H1 (cell line): ENCODE measurements at regions not wholly inside any gene's neighbourhood (a gene's known extent, or its start where the extent isn't known, plus 50 kb on each side); places are given as distances from the start of the nearest gene placed in this dataset.

ENCODE experiments used
- CTCF ChIA-PET: fragments of 300-600 bp; sonication (Branson Sonifier 250); formaldehyde crosslinking; loops from one replicate; lab custom pipeline; 2021; ENCODE audit not compliant: partially characterized antibody; lab: Charles Lee
- POLR2A ChIA-PET: fragments of 300-600 bp; sonication (Branson Sonifier 250); formaldehyde crosslinking; loops from one replicate; lab custom pipeline; 2021; ENCODE audit warnings: inconsistent platforms; ENCODE audit not compliant: partially characterized antibody; lab: Charles Lee
- DNase-seq, 2 experiments: peaks; one replicate each; pipeline versions ENCODE4 v3.0.0 to v3.0.0-alpha.2; 2010 to 2022; ENCODE audit warnings: low spot score in 2 of 2, low read depth in 1 of 2, mixed read lengths in 1 of 2
- FAIRE-seq: peaks from 2 replicates; lab custom pipeline; 2011; peaks lifted over from hg19 to GRCh38; lab: Jason Lieb, UNC
- H2AFZ ChIP-seq: 2 replicates; pipeline ENCODE4 v1.8.1; 2012; ENCODE audit warnings: low read length, inconsistent platforms
- H2AK5ac ChIP-seq: 2 replicates; pipeline ENCODE4 v1.6.1; 2013; ENCODE audit warnings: low read depth, low read length
- H2BK120ac ChIP-seq: replicated peaks from 2 replicates; pipeline ENCODE3; 2013; ENCODE audit warnings: low read depth, low read length, inconsistent platforms
- H2BK12ac ChIP-seq: 2 replicates; pipeline ENCODE4 v1.6.1; 2013; ENCODE audit warnings: low read depth, low read length
- H2BK15ac ChIP-seq: 2 replicates; pipeline ENCODE4 v1.6.1; 2013; ENCODE audit warnings: low read length
- H2BK20ac ChIP-seq: 2 replicates; pipeline ENCODE4 v1.6.1; 2013; ENCODE audit warnings: low read length
- H2BK5ac ChIP-seq: 2 replicates; pipeline ENCODE4 v1.6.1; 2013; ENCODE audit warnings: low read depth, low read length
- H3K14ac ChIP-seq: 2 replicates; pipeline ENCODE4 v1.6.1; 2013; ENCODE audit warnings: inconsistent platforms; ENCODE audit not compliant: insufficient read length
- H3K18ac ChIP-seq: 2 replicates; pipeline ENCODE4 v1.6.1; 2013; ENCODE audit warnings: low read length; ENCODE audit errors: extremely low read depth
- H3K23ac ChIP-seq: 2 replicates; pipeline ENCODE4 v1.6.1; 2013; ENCODE audit warnings: inconsistent platforms; ENCODE audit not compliant: insufficient read length
- H3K23me2 ChIP-seq: 2 replicates; pipeline ENCODE4 v1.6.1; 2013; ENCODE audit warnings: low read depth, low read length
- H3K27ac ChIP-seq: 2 replicates; pipeline ENCODE4 v1.6.1; 2011; ENCODE audit warnings: low read depth, low read length, inconsistent platforms
- H3K27me3 ChIP-seq, 4 experiments: replicated peaks in 1 of 4; 1 replicate in 1 of 4; 2 replicates in 3 of 4; pipeline versions ENCODE4 v1.6.1 to v1.8.1; 2011 to 2013; ENCODE audit warnings: low read length in 3 of 4, mild to moderate bottlenecking in 3 of 4, inconsistent platforms in 2 of 4, mixed read lengths in 2 of 4, moderate library complexity in 1 of 4; ENCODE audit not compliant: control insufficient read depth in 3 of 4, insufficient read depth in 3 of 4; ENCODE audit errors: extremely low read depth in 1 of 4
- H3K36me3 ChIP-seq, 4 experiments: 2 replicates each; pipeline versions ENCODE4 v1.6.1 to v1.8.1; 2011 to 2013; ENCODE audit warnings: mild to moderate bottlenecking in 4 of 4, low read length in 3 of 4, moderate library complexity in 2 of 4, control low read depth in 1 of 4, inconsistent platforms in 1 of 4; ENCODE audit not compliant: insufficient read depth in 4 of 4, control insufficient read depth in 2 of 4
- H3K4ac ChIP-seq: replicated peaks from 2 replicates; pipeline ENCODE3; 2013; ENCODE audit warnings: low read length, low read depth, mixed read lengths, inconsistent platforms; ENCODE audit not compliant: insufficient read length
- H3K4me1 ChIP-seq, 4 experiments: replicated peaks in 1 of 4; 1 replicate in 1 of 4; 2 replicates in 3 of 4; pipeline versions ENCODE4 v1.6.1 to v1.8.1; 2011 to 2013; ENCODE audit warnings: low read length in 3 of 4, inconsistent platforms in 2 of 4, mixed read lengths in 1 of 4; ENCODE audit not compliant: insufficient read depth in 4 of 4, control insufficient read depth in 3 of 4
- H3K4me2 ChIP-seq, 2 experiments: 2 replicates each; pipeline versions ENCODE4 v1.6.1 to v1.8.1; 2011 to 2013; ENCODE audit warnings: low read depth in 2 of 2, low read length in 2 of 2, control low read depth in 1 of 2, inconsistent platforms in 1 of 2, mild to moderate bottlenecking in 1 of 2; ENCODE audit not compliant: insufficient read depth in 1 of 2
- H3K4me3 ChIP-seq, 4 experiments: fragments of 200-600, 300-600 bp in 1 of 4; sonication (generic), shearing (Covaris generic), sonication (Bioruptor Twin) in 1 of 4; 2 replicates each; pipeline versions ENCODE4 v1.5.1 to v1.8.1; 2011 to 2016; ENCODE audit warnings: low read length in 4 of 4, low read depth in 3 of 4, control low read depth in 2 of 4, inconsistent platforms in 2 of 4, mild to moderate bottlenecking in 2 of 4, mixed read lengths in 1 of 4, moderate library complexity in 1 of 4; ENCODE audit not compliant: insufficient read depth in 2 of 4; ENCODE audit errors: extremely low read depth in 1 of 4
- H3K56ac ChIP-seq: replicated peaks from 2 replicates; pipeline ENCODE3; 2013; ENCODE audit warnings: low read depth, mild to moderate bottlenecking, mixed read lengths, low read length, inconsistent platforms; ENCODE audit not compliant: insufficient read length
- H3K79me1 ChIP-seq: 2 replicates; pipeline ENCODE4 v1.6.1; 2013; ENCODE audit warnings: low read depth, low read length, control low read depth
- H3K79me2 ChIP-seq, 2 experiments: 2 replicates each; pipeline versions ENCODE4 v1.6.1 to v1.8.1; 2012 to 2013; ENCODE audit warnings: low read length in 2 of 2, mild to moderate bottlenecking in 2 of 2, inconsistent platforms in 1 of 2; ENCODE audit not compliant: insufficient read depth in 2 of 2, control insufficient read depth in 1 of 2
- H3K9ac ChIP-seq, 4 experiments: replicated peaks in 1 of 4; 1 replicate in 1 of 4; 2 replicates in 3 of 4; pipeline versions ENCODE4 v1.6.1 to v1.8.1; 2011 to 2013; ENCODE audit warnings: low read depth in 3 of 4, low read length in 3 of 4, control low read depth in 2 of 4, mild to moderate bottlenecking in 2 of 4, moderate library complexity in 2 of 4, inconsistent platforms in 1 of 4; ENCODE audit errors: extremely low read depth in 1 of 4
- H3K9me3 ChIP-seq, 2 experiments: 2 replicates each; pipeline versions ENCODE4 v1.6.1 to v1.8.1; 2012 to 2013; ENCODE audit warnings: mild to moderate bottlenecking in 2 of 2, moderate library complexity in 2 of 2, control low read depth in 1 of 2, inconsistent platforms in 1 of 2, low read depth in 1 of 2, low read length in 1 of 2, mixed read lengths in 1 of 2; ENCODE audit not compliant: insufficient read depth in 2 of 2
- H4K20me1 ChIP-seq, 2 experiments: replicated peaks in 1 of 2; 2 replicates each; pipeline versions ENCODE3 to v1.8.1; 2011 to 2013; ENCODE audit warnings: inconsistent platforms in 2 of 2, low read length in 2 of 2, mild to moderate bottlenecking in 1 of 2; ENCODE audit not compliant: insufficient read depth in 2 of 2, control insufficient read depth in 1 of 2
- H4K5ac ChIP-seq: 2 replicates; pipeline ENCODE4 v1.6.1; 2013; ENCODE audit warnings: low read length, low read depth, mixed read lengths, inconsistent platforms; ENCODE audit not compliant: insufficient read length
- H4K8ac ChIP-seq: 2 replicates; pipeline ENCODE4 v1.8.0; 2013; ENCODE audit warnings: mild to moderate bottlenecking, moderate library complexity, low read length, inconsistent platforms; ENCODE audit not compliant: insufficient read depth; ENCODE audit errors: extremely low read depth
- H4K91ac ChIP-seq: replicated peaks from 2 replicates; pipeline ENCODE3; 2013; ENCODE audit warnings: low read length, mixed read lengths, inconsistent platforms; ENCODE audit not compliant: insufficient read length
- PHF8 ChIP-seq: fragments of 200-600 bp; sonication (generic); conservative IDR thresholded peaks from 2 replicates; pipeline ENCODE4 v1.7.1; 2012; ENCODE audit warnings: low read depth, mild to moderate bottlenecking, inconsistent platforms, low read length, moderate library complexity
- POLR2A ChIP-seq, 2 experiments: IDR thresholded peaks; 1 replicate in 1 of 2; 2 replicates in 1 of 2; pipeline ENCODE4 v1.6.1; 2011; ENCODE audit warnings: low read depth in 2 of 2, low read length in 2 of 2, mild to moderate bottlenecking in 2 of 2; ENCODE audit errors: control extremely low read depth in 1 of 2
- POLR2AphosphoS5 ChIP-seq: IDR thresholded peaks from 2 replicates; pipeline ENCODE4 v1.6.1; 2011; ENCODE audit warnings: low read depth, low read length
- RFX5 ChIP-seq: IDR thresholded peaks from 2 replicates; pipeline ENCODE4 v1.6.1; 2011; ENCODE audit warnings: low read depth, low read length, improper control_type of control experiment, borderline replicate concordance
- SP1 ChIP-seq: IDR thresholded peaks from 2 replicates; pipeline ENCODE4 v1.6.1; 2011; ENCODE audit warnings: low read depth, low read length
- TAF1 ChIP-seq: IDR thresholded peaks from 2 replicates; pipeline ENCODE4 v1.6.1; 2011; ENCODE audit warnings: mild to moderate bottlenecking, low read depth, low read length
- TCF12 ChIP-seq: IDR thresholded peaks from 2 replicates; pipeline ENCODE4 v1.6.1; 2011; ENCODE audit warnings: low read depth, mild to moderate bottlenecking, low read length
- WGBS, 2 experiments: shearing (Covaris generic) in 1 of 2; methylation state at CpG; one replicate each; pipeline versions ENCODE4 v1.1.6 to v1.1.7; 2013 to 2015; ENCODE audit warnings: low lambda C conversion rate in 2 of 2, mixed read lengths in 2 of 2, inconsistent platforms in 1 of 2, low coverage in 1 of 2, missing lambda C conversion rate in 1 of 2; ENCODE audit not compliant: insufficient replicate concordance in 2 of 2, insufficient coverage in 1 of 2, insufficient read length in 1 of 2; ENCODE audit errors: extremely low coverage in 1 of 2, missing lambda C conversion rate in 1 of 2; 5-methylcytosine and 5-hydroxymethylcytosine counted together

DNA sequence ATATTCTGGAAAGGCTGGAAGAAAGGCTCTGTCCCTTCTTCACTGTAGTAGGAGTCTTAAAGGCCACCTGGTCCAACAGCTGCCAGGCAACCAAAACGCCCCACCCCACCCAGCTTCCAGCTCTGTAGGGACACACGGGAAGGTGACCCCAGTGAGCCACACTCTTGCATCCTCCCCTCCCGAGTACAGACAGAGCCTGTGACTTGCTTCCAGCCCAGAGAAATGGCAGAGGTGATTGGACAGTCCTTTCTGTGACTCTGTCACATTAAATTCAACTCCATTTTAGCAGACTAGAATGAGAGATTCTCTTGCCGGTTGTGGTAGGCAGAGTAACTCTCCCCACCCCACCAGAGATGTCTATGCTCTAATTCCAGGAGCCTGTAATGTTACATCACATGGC is 226.2 kb upstream of the ARID1B start:
- H3K9ac ChIP-seq: no peak overlapping the region
- no peak overlapping the region for H3K4ac ChIP-seq
- H2BK20ac ChIP-seq: no peak overlapping the region
- H2BK5ac ChIP-seq: no peak overlapping the region
- H3K79me1 ChIP-seq: no peaks in the 10 kb centered on the region
- H2BK12ac ChIP-seq: no peak overlapping the region
- WGBS, 2 experiments: 84% methylated on average over 4 of the region's 4 CpGs; no CpG with 5 or more reads in 1 of the 2 experiments
- H3K79me2 ChIP-seq: no peaks in the 10 kb centered on the region
- TF ChIP-seq POLR2A (IDR thresholded peaks at IDR 0.05; ENCODE audit: control extremely low read depth in 1 of 2, low read depth in 2 of 2, low read length in 2 of 2) (no peak), SP1 (no peak), PHF8 (no peak), TAF1 (no peak), TCF12 (no peak), RFX5 (no peak), POLR2AphosphoS5 (no peak)
- H3K56ac ChIP-seq: no peak overlapping the region
- no peak overlapping the region for H4K91ac ChIP-seq
- no peaks in the 10 kb centered on the region for H3K23me2 ChIP-seq
- ChIA-PET POLR2A (no interaction called here), CTCF (interaction anchor here (1.0 to 1.4 kb wide), 2 partner anchors 13 to 56 kb away, joined by 3 to 5 read pairs; no protein-coding TSS in a partner anchor)
- no peaks in the 10 kb centered on the region for H3K4me1 ChIP-seq
- H3K4me2 ChIP-seq: no peak overlapping the region
- DNase-seq (peak in 1 of 2 experiments; percentile 38), FAIRE-seq (no peak)
- no peak overlapping the region for H2BK120ac ChIP-seq
- H3K27ac ChIP-seq: no peak overlapping the region
- no peaks in the 10 kb centered on the region for H3K36me3 ChIP-seq
- no peak overlapping the region for H3K23ac ChIP-seq
- no peak overlapping the region for H4K5ac ChIP-seq
- no peak overlapping the region for H2AK5ac ChIP-seq
- H3K14ac ChIP-seq: no peak overlapping the region
- no peaks in the 10 kb centered on the region for H4K20me1 ChIP-seq
- no peak overlapping the region for H2BK15ac ChIP-seq
- no peaks in the 10 kb centered on the region for H3K9me3 ChIP-seq
- H2AFZ ChIP-seq: no peak overlapping the region
- no peak overlapping the region for H3K18ac ChIP-seq
- H3K4me3 ChIP-seq: no peak overlapping the region
- no peak overlapping the region for H4K8ac ChIP-seq
- no peaks in the 10 kb centered on the region for H3K27me3 ChIP-seq
